Thoracic aorta (tissue), 2 donors: ENCODE measurements at regions not wholly inside any gene's neighbourhood (a gene's known extent, or its start where the extent isn't known, plus 50 kb on each side); places are given as distances from the start of the nearest gene placed in this dataset.

Experiments
- ATAC-seq: fragments of 150-250 bp; one replicate; pipeline ENCODE4 v1.8.0; 2017; ENCODE audit warnings: low read depth; ENCODE audit not compliant: insufficient number of reproducible peaks, low FRiP score
- DNase-seq: peaks from one replicate; pipeline ENCODE4 v3.0.0-alpha.2; 2020; ENCODE audit warnings: low spot score
- H3K27ac ChIP-seq, 2 donors: fragments of 200-600 bp; sonication (generic); 1 replicate in 1 of 2; 2 replicates in 1 of 2; pipeline ENCODE4 v1.5.1; 2016; ENCODE audit warnings: mild to moderate bottlenecking in 2 of 2, moderate library complexity in 2 of 2
- H3K27me3 ChIP-seq: fragments of 200-600 bp; sonication (generic); replicated peaks from 2 replicates; pipeline ENCODE4 v1.6.0; 2016; ENCODE audit warnings: mild to moderate bottlenecking; ENCODE audit not compliant: insufficient read depth
- H3K36me3 ChIP-seq: fragments of 200-600 bp; sonication (generic); one replicate; pipeline ENCODE4 v1.5.1; 2016
- H3K4me1 ChIP-seq, 2 donors: fragments of 200-600 bp; sonication (generic); 1 replicate in 1 of 2; 2 replicates in 1 of 2; pipeline versions ENCODE4 v1.5.1 to v1.6.0; 2016; ENCODE audit warnings: low read depth in 2 of 2, mild to moderate bottlenecking in 1 of 2; ENCODE audit not compliant: control insufficient read depth in 1 of 2
- H3K4me3 ChIP-seq: fragments of 200-600 bp; sonication (generic); 2 replicates; pipeline ENCODE4 v1.5.1; 2016; ENCODE audit warnings: mild to moderate bottlenecking
- H3K9me3 ChIP-seq: fragments of 200-600 bp; sonication (generic); 2 replicates; pipeline ENCODE4 v1.5.1; 2016
- CTCF ChIP-seq: fragments of 200-600 bp; sonication (generic); IDR thresholded peaks from one replicate; pipeline ENCODE4 v1.5.1; 2019; ENCODE audit warnings: antibody characterized with exemption

GRCh38 chr9:119432428-119432827, 63.2 kb upstream of the BRINP1 start:
- H3K36me3 ChIP-seq: no peaks in the 10 kb centered on the region
- ATAC-seq (no peak), DNase-seq (no peak)
- H3K9me3 ChIP-seq: no peaks in the 10 kb centered on the region
- H3K4me1 ChIP-seq: no peaks in the 10 kb centered on the region
- no peak for TF ChIP-seq CTCF
- no peak overlapping the region for H3K27ac ChIP-seq
- no peak overlapping the region for H3K4me3 ChIP-seq
- no peaks in the 10 kb centered on the region for H3K27me3 ChIP-seq

GRCh38 chr9:119429302-119429701, 60.1 kb upstream of the BRINP1 start:
- no peaks in the 10 kb centered on the region for H3K4me1 ChIP-seq
- H3K27ac ChIP-seq: no peak overlapping the region
- H3K9me3 ChIP-seq: no peaks in the 10 kb centered on the region

GRCh38 chr9:119420231-119420630, 51.0 kb upstream of the BRINP1 start:
- no peak for TF ChIP-seq CTCF
- H3K9me3 ChIP-seq: no peaks in the 10 kb centered on the region
- no peak overlapping the region for H3K27ac ChIP-seq
- H3K27me3 ChIP-seq: no peaks in the 10 kb centered on the region
- no peak for DNase-seq
- no peak overlapping the region for H3K4me3 ChIP-seq
- no peaks in the 10 kb centered on the region for H3K36me3 ChIP-seq
- H3K4me1 ChIP-seq: no peaks in the 10 kb centered on the region
- no peak for ATAC-seq

More at GRCh38 chr9:119429302-119429701, 60.1 kb upstream of the BRINP1 start:
- no peak for DNase-seq
- no peak overlapping the region for H3K4me3 ChIP-seq
- no peak for ATAC-seq
- no peaks in the 10 kb centered on the region for H3K36me3 ChIP-seq
- no peak for TF ChIP-seq CTCF
- no peaks in the 10 kb centered on the region for H3K27me3 ChIP-seq
